PC-3 (cell line): ENCODE measurements at regions not wholly inside any gene's neighbourhood (a gene's known extent, or its start where the extent isn't known, plus 50 kb on each side); places are given as distances from the start of the nearest gene placed in this dataset.
"Not testable (repeated sequence)": the region's sequence is repeated elsewhere in the genome, so short reads cannot be mapped to it uniquely, and the experiment has no call there.

Experiments used
- EZH2 ChIP-seq: fragments of 300-600 bp; sonication (generic); IDR thresholded peaks from one replicate; pipeline ENCODE4 v1.6.1; 2017; ENCODE audit warnings: antibody characterized with exemption, mild to moderate bottlenecking, low read length; ENCODE audit not compliant: unreplicated experiment
- TF ChIP-seq, protein P1 (sequence below): fragments of 300-600 bp; sonication (generic); conservative IDR thresholded peaks from 2 replicates; pipeline ENCODE4 v1.5.1; 2017; ENCODE audit warnings: antibody characterized with exemption, low read depth, mild to moderate bottlenecking, low read length

- TF ChIP-seq, protein P1, sequence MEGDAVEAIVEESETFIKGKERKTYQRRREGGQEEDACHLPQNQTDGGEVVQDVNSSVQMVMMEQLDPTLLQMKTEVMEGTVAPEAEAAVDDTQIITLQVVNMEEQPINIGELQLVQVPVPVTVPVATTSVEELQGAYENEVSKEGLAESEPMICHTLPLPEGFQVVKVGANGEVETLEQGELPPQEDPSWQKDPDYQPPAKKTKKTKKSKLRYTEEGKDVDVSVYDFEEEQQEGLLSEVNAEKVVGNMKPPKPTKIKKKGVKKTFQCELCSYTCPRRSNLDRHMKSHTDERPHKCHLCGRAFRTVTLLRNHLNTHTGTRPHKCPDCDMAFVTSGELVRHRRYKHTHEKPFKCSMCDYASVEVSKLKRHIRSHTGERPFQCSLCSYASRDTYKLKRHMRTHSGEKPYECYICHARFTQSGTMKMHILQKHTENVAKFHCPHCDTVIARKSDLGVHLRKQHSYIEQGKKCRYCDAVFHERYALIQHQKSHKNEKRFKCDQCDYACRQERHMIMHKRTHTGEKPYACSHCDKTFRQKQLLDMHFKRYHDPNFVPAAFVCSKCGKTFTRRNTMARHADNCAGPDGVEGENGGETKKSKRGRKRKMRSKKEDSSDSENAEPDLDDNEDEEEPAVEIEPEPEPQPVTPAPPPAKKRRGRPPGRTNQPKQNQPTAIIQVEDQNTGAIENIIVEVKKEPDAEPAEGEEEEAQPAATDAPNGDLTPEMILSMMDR = not testable (repeated sequence)
- TF ChIP-seq EZH2 = not testable (repeated sequence)
Observed at GRCh38 chr9:138207300-138208179, 330.0 kb downstream of the CACNA1B start.
